GM19240 (cell line): ENCODE measurements at regions not wholly inside any gene's neighbourhood (a gene's known extent, or its start where the extent isn't known, plus 50 kb on each side); places are given as distances from the start of the nearest gene placed in this dataset.
"Not testable (repeated sequence)": the region's sequence is repeated elsewhere in the genome, so short reads cannot be mapped to it uniquely, and the experiment has no call there.

ENCODE experiments used
- DNase-seq: peaks from one replicate; pipeline ENCODE4 v3.0.0; 2011; ENCODE audit warnings: low spot score; ENCODE audit not compliant: insufficient read length

DNA sequence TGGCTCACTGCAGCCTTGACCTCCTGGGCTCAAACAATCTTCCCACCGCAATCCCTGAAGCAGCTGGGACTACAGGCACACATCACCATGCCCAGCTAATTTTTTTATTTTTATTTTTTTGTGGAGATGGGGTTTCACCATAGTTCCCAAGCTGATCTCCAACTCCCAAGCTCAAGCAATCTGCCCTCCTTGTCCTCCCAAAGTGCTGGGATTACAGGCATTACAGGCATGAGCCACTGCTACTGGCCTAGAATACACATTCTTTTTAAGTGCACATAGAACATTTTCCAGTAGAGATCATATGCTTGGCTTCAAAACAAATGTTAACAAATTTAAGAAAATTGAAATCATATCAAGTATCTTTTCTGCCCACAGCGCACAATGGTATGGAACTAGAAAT is 176.8 kb upstream of the MARCKS start:
- DNase-seq = no peak

- DNase-seq = no peak
These were observed 173.2 kb upstream of the MARCKS start for GRCh38 chr6:113683968-113684367.

GRCh38 chr6:113684382-113684901 is 172.7 kb upstream of the MARCKS start:
- no peak for DNase-seq

DNA sequence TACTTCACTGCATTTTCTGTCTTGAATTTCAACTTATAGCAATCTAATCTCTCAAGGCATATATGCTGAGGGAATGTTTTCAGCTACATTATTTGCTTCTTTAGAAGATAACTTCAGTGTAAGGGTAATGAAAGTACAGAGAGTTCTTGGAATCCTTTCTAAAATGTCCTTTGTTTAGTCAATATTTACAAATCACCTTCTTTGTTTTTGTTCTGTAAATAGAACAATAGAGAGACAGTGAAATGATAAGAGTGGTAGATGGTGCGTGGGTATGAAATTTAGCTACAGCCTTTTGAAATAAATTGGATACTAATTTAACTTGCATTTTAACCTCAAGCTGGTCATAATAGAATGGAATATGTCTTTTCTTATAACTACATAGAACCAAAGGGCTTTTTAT is 171.1 kb upstream of the MARCKS start:
- DNase-seq = no peak

GRCh38 chr6:113689620-113690019 is 167.5 kb upstream of the MARCKS start:
- DNase-seq = not testable (repeated sequence)

DNA sequence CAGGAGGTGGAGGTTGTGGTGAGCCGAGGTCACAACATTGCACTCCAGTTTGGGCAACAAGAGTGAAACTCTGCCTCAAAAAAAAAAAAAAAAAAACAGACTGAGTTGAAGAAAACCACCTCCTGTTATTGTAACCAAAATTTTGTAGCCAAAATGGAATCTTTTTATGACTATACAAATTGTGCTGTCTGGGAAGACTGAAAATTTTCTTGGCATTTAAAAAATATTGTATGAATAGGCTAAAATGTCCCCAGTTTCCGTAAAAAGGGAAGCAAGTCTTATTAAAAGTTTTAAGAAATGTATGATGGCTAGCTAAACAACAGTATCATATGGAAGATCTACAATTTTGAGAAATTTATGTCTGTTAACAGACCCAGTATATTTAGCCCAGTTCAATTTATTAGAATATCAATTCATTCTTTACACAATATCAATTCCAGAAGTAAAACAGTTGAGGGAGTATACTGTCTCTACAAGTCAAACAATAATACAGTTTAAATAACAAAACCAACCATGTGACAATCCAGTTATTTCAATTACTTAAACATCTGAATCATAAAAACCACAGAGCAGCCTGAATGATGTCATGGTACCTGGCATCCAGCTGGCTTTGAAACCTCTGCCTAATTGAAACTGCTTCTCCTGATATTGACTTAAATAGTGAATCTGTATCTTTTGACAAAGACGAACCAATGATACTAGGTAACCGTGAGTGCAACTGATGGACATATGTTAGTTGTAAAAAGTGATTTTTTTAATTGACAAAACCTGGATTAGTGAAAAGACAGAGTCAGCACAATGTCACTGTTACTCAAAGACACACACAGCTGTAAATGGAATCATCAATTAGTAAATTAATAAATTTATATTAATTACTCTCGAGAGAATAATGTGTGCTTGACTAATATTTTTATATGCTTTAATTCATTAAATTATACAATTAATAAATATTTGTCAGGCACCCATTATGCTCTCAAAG is 166.6 kb upstream of the MARCKS start:
- DNase-seq = no peak

DNA sequence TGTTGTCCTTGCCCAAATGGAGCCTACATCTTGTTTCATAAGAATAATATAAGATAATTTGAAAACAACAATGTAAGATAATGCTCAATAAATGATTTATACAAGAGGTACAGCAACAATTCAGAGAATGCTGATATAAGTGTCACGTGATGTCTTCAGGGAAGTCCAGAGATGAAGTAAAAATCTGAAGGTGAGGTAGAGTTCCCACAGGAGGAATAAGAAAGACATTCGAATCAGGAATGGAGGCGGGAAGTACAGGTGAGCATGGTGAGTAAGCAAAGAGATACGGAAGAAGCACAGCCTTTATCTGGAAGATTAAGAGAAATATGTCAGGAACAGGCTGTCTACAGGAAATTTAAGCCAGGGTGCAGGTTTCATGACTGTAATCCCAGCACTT is 165.9 kb upstream of the MARCKS start:
- DNase-seq = no peak

DNA sequence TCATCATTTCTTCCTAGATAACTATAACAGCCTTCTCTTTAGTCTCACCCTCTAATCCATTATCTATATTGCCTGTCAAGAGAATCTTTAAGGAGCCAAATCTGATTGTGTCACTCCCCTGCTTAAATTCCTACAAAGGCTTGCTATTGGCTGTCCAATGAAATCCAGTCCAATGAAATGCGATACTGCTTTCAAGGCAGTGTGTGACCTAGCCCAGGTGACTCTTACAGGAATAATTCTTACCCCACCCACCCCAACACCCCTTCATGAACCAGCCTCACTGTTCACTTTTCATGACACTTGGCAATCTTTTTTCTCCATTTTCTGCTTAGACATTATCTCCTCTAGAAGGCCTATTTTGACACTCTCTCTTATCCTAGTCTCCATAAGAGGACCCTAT is 163.3 kb upstream of the MARCKS start:
- DNase-seq = no peak

DNA sequence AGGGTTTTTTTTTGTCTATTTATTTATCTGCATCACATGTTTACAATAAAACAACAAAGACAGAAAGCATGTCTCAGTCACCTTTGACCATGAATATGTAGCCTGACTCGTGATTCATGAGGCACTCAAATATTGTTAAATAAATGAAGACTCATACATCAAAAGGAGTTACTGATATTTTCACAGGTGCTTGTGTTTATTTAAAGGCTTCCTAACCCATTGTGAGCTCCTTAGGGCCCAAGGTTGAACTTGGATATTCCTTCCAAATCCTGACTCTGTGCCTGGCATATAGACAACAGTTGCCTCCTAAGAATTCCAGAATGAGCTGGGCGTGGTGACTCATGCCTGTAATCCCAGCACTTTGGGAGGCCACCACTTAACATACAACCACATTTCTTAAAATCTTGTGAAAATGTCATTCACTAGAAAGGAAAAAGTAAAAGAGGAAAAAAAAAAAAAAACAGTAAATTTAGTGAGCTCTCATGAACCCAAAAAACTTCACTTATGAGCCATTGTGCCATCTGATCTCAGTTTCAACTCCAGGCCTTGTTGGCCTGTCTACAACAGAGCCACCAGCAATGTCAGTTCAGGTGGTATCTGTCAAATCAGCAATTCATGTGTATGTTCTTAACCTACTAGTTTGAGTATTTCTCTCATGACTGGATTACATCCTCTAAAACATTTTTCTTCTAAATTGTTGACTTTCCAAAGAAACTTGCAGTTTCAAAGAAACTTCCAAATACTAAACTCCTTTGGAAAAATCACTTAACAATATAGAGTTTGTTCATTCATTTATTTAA is 162.7 kb upstream of the MARCKS start:
- no peak for DNase-seq

DNA sequence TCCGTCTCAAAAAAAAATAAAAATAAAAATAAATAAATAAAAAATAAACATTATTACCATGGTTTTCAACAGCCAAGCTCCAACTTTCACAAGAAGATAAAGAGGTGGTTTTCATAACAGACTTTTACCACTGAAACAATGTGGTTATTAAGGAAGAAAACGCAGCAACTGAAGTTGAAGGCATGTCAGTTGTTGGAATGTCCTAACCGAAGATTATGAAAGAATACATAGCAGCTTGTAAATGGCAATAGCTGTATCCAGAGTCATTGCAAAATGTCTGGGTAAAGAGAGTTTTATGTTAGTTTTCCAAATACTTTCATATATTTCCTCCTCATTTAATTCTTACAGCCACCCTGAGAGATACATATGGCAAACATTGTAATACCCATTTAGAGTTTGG is 161.6 kb upstream of the MARCKS start:
- DNase-seq = no peak

- DNase-seq = no peak
These were observed 160.2 kb upstream of the MARCKS start for GRCh38 chr6:113696960-113697359.

GRCh38 chr6:113697632-113698410 is 159.3 kb upstream of the MARCKS start:
- DNase-seq = no peak

DNA sequence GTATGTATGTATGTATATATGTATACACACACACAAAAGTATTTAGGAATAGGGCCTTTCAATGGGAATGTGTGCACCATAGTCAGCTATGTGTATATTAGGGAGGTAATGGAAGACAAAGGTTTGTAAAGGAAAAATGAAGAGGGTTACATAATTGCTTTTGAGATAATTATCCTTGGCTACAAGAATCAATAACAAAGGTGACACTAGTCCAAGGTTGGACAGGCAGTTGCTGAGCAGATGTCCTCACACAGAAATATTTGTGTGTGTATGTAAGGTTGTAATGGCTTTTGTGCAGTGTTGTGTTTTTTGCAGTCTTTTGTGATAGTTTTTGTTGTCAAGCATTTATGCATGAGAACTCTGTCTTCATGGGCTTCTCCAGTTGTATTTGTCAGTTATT is 157.9 kb upstream of the MARCKS start:
- no peak for DNase-seq

DNA sequence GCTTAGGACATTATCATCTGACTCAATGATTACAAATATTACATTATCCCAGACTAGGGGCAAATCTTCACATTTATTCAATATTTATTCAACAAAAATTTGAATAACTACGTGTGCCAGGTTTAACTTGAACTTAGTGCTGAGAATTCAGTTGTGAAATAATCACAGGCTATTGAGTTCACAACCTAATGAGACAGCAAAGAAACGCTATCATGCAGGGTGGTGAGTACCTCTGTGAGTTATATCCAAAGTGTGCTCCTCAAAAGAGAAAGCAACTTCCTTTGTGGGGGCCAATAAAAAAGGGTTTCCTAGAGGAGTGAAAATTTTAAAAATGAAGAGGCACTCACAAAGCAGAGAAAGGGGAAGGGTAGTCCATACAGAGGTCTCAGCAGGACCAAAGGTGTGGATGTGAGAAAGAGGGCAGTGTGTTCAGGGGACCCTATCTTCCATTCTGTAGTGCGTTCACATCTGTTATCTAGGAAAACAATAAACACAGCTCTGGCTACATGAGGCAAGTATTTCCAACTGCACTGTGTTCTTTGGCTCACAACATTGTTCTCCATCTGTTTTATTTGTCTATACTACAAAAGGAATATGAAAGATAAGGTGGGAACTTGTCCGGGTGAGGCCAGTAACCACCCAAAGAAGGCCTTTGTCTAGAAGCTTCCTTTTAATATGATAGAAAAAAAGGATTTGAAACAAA is 155.4 kb upstream of the MARCKS start:
- no peak for DNase-seq

DNA sequence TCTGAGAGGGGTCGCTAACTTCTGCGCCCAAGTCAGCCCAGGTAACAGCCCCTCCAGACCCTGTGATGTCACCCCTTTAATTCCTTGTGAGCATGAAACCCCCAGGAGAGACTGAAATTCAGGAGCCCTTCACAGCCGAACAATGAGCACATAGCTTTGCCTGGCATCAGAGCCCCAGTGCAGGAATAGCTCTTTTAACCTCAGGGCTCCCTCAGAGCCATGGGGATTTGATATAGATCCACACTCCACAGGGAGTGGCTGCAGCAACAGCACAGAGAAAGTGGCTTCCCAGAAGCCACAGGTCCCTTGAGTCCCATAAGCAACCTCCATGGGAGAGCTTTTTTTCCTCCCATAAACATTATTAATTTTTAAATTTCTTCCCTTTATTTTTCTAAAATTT is 150.0 kb upstream of the MARCKS start:
- no peak for DNase-seq

GRCh38 chr6:113709936-113710509 is 147.1 kb upstream of the MARCKS start:
- DNase-seq = no peak

- no peak for DNase-seq
These were observed 143.5 kb upstream of the MARCKS start for GRCh38 chr6:113713665-113714064.

- no peak for DNase-seq
These were observed 138.6 kb upstream of the MARCKS start for GRCh38 chr6:113718588-113718987.

- DNase-seq = no peak
These were observed 138.1 kb upstream of the MARCKS start for GRCh38 chr6:113719064-113719463.

GRCh38 chr6:113719545-113719944 is 137.6 kb upstream of the MARCKS start:
- no peak for DNase-seq
